ENCODE measurements at regions not wholly inside any gene's neighbourhood (a gene's known extent, or its start where the extent isn't known, plus 50 kb on each side); places are given as distances from the start of the nearest gene placed in this dataset.

DNA sequence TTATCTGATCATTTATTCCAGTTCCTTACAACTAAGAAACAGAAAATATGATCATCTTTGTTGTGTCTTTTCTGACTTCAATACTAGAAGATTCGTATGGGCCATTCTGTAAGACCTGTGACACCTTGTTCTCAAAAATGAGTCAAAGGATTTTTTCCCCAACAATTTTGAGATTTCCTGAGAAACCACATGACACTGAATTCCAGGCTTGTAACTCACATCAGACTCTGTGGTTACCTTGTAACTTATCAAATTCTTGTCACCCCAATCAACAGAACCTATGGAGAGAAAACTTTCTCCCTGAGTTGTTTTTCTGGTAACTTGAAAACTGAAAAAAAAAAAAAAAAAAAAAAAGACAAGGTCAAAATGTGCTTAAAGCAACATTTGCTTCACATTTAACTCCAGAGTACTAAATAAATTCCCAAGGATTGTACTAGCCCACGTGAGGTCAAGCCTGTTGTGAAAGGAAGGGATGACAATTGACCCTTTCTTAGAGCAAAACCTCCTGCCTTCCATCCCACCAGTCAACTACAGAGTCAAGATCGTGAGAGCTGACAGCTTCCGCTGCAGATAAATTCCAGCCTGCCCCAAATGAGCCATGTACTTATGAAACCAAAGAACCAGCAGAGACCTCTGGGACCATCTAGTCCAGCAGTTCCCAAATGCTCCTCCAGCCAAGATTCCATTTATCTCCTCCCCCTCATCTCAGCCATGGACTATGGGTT lies 140.3 kb downstream of the TBX18 start:
- TF ChIP-seq HNF4A (conservative IDR thresholded peaks at IDR 0.05) (no peak), NR2F2 (IDR thresholded peaks at IDR 0.05) (no peak), SP1 (IDR thresholded peaks at IDR 0.05) (no peak), JUND (IDR thresholded peaks at IDR 0.05) (no peak)
- TF ChIP-seq, protein P1, sequence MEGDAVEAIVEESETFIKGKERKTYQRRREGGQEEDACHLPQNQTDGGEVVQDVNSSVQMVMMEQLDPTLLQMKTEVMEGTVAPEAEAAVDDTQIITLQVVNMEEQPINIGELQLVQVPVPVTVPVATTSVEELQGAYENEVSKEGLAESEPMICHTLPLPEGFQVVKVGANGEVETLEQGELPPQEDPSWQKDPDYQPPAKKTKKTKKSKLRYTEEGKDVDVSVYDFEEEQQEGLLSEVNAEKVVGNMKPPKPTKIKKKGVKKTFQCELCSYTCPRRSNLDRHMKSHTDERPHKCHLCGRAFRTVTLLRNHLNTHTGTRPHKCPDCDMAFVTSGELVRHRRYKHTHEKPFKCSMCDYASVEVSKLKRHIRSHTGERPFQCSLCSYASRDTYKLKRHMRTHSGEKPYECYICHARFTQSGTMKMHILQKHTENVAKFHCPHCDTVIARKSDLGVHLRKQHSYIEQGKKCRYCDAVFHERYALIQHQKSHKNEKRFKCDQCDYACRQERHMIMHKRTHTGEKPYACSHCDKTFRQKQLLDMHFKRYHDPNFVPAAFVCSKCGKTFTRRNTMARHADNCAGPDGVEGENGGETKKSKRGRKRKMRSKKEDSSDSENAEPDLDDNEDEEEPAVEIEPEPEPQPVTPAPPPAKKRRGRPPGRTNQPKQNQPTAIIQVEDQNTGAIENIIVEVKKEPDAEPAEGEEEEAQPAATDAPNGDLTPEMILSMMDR (IDR thresholded peaks at IDR 0.05; ENCODE audit: low read depth, low read length, missing input control) = no peak
- TF ChIP-seq, protein P2, sequence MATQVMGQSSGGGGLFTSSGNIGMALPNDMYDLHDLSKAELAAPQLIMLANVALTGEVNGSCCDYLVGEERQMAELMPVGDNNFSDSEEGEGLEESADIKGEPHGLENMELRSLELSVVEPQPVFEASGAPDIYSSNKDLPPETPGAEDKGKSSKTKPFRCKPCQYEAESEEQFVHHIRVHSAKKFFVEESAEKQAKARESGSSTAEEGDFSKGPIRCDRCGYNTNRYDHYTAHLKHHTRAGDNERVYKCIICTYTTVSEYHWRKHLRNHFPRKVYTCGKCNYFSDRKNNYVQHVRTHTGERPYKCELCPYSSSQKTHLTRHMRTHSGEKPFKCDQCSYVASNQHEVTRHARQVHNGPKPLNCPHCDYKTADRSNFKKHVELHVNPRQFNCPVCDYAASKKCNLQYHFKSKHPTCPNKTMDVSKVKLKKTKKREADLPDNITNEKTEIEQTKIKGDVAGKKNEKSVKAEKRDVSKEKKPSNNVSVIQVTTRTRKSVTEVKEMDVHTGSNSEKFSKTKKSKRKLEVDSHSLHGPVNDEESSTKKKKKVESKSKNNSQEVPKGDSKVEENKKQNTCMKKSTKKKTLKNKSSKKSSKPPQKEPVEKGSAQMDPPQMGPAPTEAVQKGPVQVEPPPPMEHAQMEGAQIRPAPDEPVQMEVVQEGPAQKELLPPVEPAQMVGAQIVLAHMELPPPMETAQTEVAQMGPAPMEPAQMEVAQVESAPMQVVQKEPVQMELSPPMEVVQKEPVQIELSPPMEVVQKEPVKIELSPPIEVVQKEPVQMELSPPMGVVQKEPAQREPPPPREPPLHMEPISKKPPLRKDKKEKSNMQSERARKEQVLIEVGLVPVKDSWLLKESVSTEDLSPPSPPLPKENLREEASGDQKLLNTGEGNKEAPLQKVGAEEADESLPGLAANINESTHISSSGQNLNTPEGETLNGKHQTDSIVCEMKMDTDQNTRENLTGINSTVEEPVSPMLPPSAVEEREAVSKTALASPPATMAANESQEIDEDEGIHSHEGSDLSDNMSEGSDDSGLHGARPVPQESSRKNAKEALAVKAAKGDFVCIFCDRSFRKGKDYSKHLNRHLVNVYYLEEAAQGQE (IDR thresholded peaks at IDR 0.05) = no peak
- TF ChIP-seq, protein P3, sequence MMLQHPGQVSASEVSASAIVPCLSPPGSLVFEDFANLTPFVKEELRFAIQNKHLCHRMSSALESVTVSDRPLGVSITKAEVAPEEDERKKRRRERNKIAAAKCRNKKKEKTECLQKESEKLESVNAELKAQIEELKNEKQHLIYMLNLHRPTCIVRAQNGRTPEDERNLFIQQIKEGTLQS (IDR thresholded peaks at IDR 0.05) = no peak

Measured in liver (tissue), 3 donors.